ENCODE measurements at regions not wholly inside any gene's neighbourhood (a gene's known extent, or its start where the extent isn't known, plus 50 kb on each side); places are given as distances from the start of the nearest gene placed in this dataset.

DNA sequence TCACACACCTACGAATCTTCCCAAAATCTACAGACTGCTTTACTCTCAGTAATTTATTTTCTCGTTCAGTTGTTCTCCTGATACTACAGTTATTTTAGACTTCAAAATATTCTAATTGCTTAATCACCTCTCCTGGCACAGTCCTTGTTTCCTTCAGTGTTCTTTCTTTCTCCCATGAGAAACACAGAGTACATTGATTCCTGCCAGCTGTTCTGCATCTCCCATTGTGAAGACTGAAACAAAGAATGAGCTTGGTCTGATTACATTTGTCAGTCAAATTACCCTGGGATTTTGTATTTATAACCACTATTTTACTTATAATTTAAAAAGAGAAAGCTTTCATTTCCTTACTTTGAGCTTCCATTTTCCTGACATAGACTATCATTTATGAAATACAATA, 63.9 kb upstream of the TANK start:
- TF ChIP-seq POLR2A (IDR thresholded peaks at IDR 0.05) = no peak
- TF ChIP-seq, protein P1, sequence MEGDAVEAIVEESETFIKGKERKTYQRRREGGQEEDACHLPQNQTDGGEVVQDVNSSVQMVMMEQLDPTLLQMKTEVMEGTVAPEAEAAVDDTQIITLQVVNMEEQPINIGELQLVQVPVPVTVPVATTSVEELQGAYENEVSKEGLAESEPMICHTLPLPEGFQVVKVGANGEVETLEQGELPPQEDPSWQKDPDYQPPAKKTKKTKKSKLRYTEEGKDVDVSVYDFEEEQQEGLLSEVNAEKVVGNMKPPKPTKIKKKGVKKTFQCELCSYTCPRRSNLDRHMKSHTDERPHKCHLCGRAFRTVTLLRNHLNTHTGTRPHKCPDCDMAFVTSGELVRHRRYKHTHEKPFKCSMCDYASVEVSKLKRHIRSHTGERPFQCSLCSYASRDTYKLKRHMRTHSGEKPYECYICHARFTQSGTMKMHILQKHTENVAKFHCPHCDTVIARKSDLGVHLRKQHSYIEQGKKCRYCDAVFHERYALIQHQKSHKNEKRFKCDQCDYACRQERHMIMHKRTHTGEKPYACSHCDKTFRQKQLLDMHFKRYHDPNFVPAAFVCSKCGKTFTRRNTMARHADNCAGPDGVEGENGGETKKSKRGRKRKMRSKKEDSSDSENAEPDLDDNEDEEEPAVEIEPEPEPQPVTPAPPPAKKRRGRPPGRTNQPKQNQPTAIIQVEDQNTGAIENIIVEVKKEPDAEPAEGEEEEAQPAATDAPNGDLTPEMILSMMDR (IDR thresholded peaks at IDR 0.05) = no peak

Data from Peyer's patch (tissue), 4 donors.